Mucosa of rectum (tissue), 2 donors: ENCODE measurements at regions not wholly inside any gene's neighbourhood (a gene's known extent, or its start where the extent isn't known, plus 50 kb on each side); places are given as distances from the start of the nearest gene placed in this dataset.

Experiments
- H3K27ac ChIP-seq, 2 donors: one replicate each; pipeline ENCODE4 v1.7.0; 2013; ENCODE audit warnings: inconsistent platforms in 2 of 2, low read depth in 2 of 2, low read length in 2 of 2
- H3K27me3 ChIP-seq, 2 donors: one replicate each; pipeline ENCODE4 v1.7.0; 2013; ENCODE audit warnings: low read length in 2 of 2; ENCODE audit not compliant: control insufficient read depth in 2 of 2, insufficient read depth in 2 of 2
- H3K36me3 ChIP-seq, 2 donors: one replicate each; pipeline ENCODE4 v1.7.0; 2013; ENCODE audit warnings: low read length in 2 of 2; ENCODE audit not compliant: control insufficient read depth in 2 of 2, insufficient read depth in 2 of 2
- H3K4me1 ChIP-seq, 2 donors: one replicate each; pipeline ENCODE4 v1.7.0; 2013; ENCODE audit warnings: low read length in 2 of 2, mild to moderate bottlenecking in 1 of 2; ENCODE audit not compliant: control insufficient read depth in 2 of 2, insufficient read depth in 2 of 2
- H3K4me3 ChIP-seq, 2 donors: one replicate each; pipeline ENCODE4 v1.7.0; 2013; ENCODE audit warnings: low read length in 2 of 2
- H3K9ac ChIP-seq, 2 donors: one replicate each; pipeline ENCODE4 v1.7.0; 2013; ENCODE audit warnings: low read length in 2 of 2, low read depth in 1 of 2, mild to moderate bottlenecking in 1 of 2
- H3K9me3 ChIP-seq, 2 donors: one replicate each; pipeline ENCODE4 v1.7.0; 2013; ENCODE audit warnings: low read length in 2 of 2; ENCODE audit not compliant: control insufficient read depth in 2 of 2
- donor health status: healthy.
- donor health status: Normal muscosa, but diverticular disease.

GRCh38 chr2:15863494-15864175 lies 76.7 kb upstream of the MYCN start:
- Histone ChIP-seq H3K9ac (no peak overlapping the region), H3K27me3 (no peaks in the 10 kb centered on the region), H3K4me1 (no peaks in the 10 kb centered on the region), H3K4me3 (no peak overlapping the region), H3K9me3 (no peaks in the 10 kb centered on the region), H3K27ac (no peak overlapping the region), H3K36me3 (no peaks in the 10 kb centered on the region)

- no peaks in the 10 kb centered on the region for H3K27me3 ChIP-seq
- no peaks in the 10 kb centered on the region for H3K4me1 ChIP-seq
- H3K27ac ChIP-seq, result no peak overlapping the region
- no peak overlapping the region for H3K4me3 ChIP-seq
- no peaks in the 10 kb centered on the region for H3K9me3 ChIP-seq
- H3K36me3 ChIP-seq, result no peaks in the 10 kb centered on the region
- H3K9ac ChIP-seq, result no peak overlapping the region
Observed at GRCh38 chr2:15864176-15864769, 76.1 kb upstream of the MYCN start.

- Histone ChIP-seq H3K27me3 (no peaks in the 10 kb centered on the region), H3K4me1 (no peaks in the 10 kb centered on the region), H3K9me3 (no peaks in the 10 kb centered on the region), H3K36me3 (no peaks in the 10 kb centered on the region), H3K4me3 (no peak overlapping the region), H3K9ac (no peak overlapping the region), H3K27ac (no peak overlapping the region)
Observed at GRCh38 chr2:15865923-15866322, 74.4 kb upstream of the MYCN start.

- Histone ChIP-seq H3K9ac (no peak overlapping the region), H3K36me3 (no peaks in the 10 kb centered on the region), H3K4me3 (no peak overlapping the region), H3K4me1 (no peaks in the 10 kb centered on the region), H3K27ac (no peak overlapping the region), H3K9me3 (no peaks in the 10 kb centered on the region), H3K27me3 (no peaks in the 10 kb centered on the region)
Observed at GRCh38 chr2:15866563-15867193, 73.7 kb upstream of the MYCN start.

GRCh38 chr2:15867194-15868171 lies 72.9 kb upstream of the MYCN start:
- H3K27ac ChIP-seq, result no peak overlapping the region
- no peaks in the 10 kb centered on the region for H3K27me3 ChIP-seq
- H3K4me1 ChIP-seq, result no peaks in the 10 kb centered on the region
- H3K9me3 ChIP-seq, result no peaks in the 10 kb centered on the region
- no peak overlapping the region for H3K4me3 ChIP-seq
- no peak overlapping the region for H3K9ac ChIP-seq
- no peaks in the 10 kb centered on the region for H3K36me3 ChIP-seq

DNA sequence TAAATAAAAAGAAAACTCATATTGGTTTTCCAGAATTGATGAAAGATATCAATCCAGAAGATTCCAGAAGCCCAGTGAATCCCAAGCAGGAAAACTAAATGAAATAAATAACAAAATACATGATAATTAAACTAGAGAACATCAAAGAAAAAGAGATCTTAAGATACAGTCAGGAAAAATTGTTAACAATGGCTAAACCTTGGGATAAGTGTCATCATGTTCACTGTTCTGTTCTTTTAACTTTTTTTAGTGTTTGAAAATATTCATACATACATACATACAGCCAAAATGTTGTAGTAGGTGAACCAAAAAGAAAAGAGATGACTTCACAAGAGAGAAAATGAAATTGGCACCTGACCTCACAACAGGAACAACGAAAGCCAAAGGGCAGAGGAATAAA lies 72.2 kb upstream of the MYCN start:
- H3K9ac ChIP-seq, result no peak overlapping the region
- H3K36me3 ChIP-seq, result no peaks in the 10 kb centered on the region
- H3K4me3 ChIP-seq, result no peak overlapping the region
- H3K27ac ChIP-seq, result no peak overlapping the region
- H3K27me3 ChIP-seq, result no peaks in the 10 kb centered on the region
- no peaks in the 10 kb centered on the region for H3K9me3 ChIP-seq
- no peaks in the 10 kb centered on the region for H3K4me1 ChIP-seq

GRCh38 chr2:15868704-15869103 lies 71.6 kb upstream of the MYCN start:
- Histone ChIP-seq H3K4me3 (no peak overlapping the region), H3K4me1 (no peaks in the 10 kb centered on the region), H3K27me3 (no peaks in the 10 kb centered on the region), H3K9ac (no peak overlapping the region), H3K9me3 (no peaks in the 10 kb centered on the region), H3K27ac (no peak overlapping the region), H3K36me3 (no peaks in the 10 kb centered on the region)

DNA sequence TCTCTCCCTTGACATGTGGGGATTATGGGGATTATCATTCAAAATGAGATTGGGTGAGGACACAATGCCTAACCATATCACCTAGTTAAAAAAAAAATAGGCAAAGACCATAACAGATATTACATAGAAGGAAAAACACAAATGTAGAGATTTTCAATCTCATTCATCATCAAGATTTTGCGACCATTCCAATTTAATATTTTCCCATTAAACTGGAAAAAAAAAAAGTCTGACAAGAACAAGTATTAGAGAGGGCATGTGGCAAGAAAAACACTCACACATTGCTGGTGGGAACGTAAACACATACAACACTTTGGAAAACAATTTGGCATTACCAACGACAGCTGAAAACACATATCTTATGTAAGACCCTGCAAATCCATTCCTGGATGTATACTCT lies 71.0 kb upstream of the MYCN start:
- Histone ChIP-seq H3K36me3 (no peaks in the 10 kb centered on the region), H3K9ac (no peak overlapping the region), H3K9me3 (no peaks in the 10 kb centered on the region), H3K27me3 (no peaks in the 10 kb centered on the region), H3K27ac (no peak overlapping the region), H3K4me3 (no peak overlapping the region), H3K4me1 (no peaks in the 10 kb centered on the region)

DNA sequence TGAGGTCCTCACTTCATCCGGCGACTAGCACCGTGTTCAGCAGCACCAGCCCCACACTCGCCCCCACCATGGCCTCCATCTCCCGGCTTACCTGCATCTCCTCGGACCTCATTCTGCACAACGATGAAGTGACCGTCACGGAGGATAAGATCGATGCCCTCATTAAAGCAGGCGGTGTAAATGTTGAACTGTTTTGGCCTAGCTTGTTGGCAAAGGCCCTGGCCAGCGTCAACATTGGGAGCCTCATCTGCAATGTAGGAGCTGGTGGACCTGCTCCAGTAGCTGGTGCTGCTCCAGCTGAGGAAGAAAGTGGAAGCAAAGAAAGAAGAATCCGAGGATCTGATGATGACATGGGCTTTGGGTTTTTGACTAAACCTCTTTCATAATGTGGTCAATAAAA lies 70.5 kb upstream of the MYCN start:
- H3K4me1 ChIP-seq, result no peaks in the 10 kb centered on the region

GRCh38 chr2:15870565-15870964 lies 69.8 kb upstream of the MYCN start:
- H3K4me3 ChIP-seq, result no peak overlapping the region
- H3K27me3 ChIP-seq, result no peaks in the 10 kb centered on the region
- H3K27ac ChIP-seq, result no peak overlapping the region
- H3K9me3 ChIP-seq, result no peaks in the 10 kb centered on the region
- no peak overlapping the region for H3K9ac ChIP-seq
- H3K4me1 ChIP-seq, result no peaks in the 10 kb centered on the region
- no peaks in the 10 kb centered on the region for H3K36me3 ChIP-seq

More for the DNA sequence above, 70.5 kb upstream of the MYCN start:
- H3K9me3 ChIP-seq, result no peaks in the 10 kb centered on the region
- no peak overlapping the region for H3K27ac ChIP-seq
- H3K27me3 ChIP-seq, result no peaks in the 10 kb centered on the region
- H3K9ac ChIP-seq, result no peak overlapping the region
- no peak overlapping the region for H3K4me3 ChIP-seq
- H3K36me3 ChIP-seq, result no peaks in the 10 kb centered on the region
